Sigmoid colon (tissue), 4 donors: ENCODE measurements at regions not wholly inside any gene's neighbourhood (a gene's known extent, or its start where the extent isn't known, plus 50 kb on each side); places are given as distances from the start of the nearest gene placed in this dataset.

Experiments
- EP300 ChIP-seq, 4 donors: sonication (generic); formaldehyde crosslinking; IDR thresholded peaks; one replicate each; pipeline ENCODE4 v1.6.1; 2017; ENCODE audit warnings: antibody characterized with exemption in 4 of 4
- TF ChIP-seq, protein P1 (sequence below), 4 experiments: fragments of 450-650 bp in 3 of 4; fragments of 200-600 bp in 1 of 4; IDR thresholded peaks; one replicate each; pipeline ENCODE4 v1.5.1; 2016 to 2019; ENCODE audit warnings: antibody characterized with exemption in 4 of 4, mild to moderate bottlenecking in 3 of 4, moderate library complexity in 2 of 4

DNA sequence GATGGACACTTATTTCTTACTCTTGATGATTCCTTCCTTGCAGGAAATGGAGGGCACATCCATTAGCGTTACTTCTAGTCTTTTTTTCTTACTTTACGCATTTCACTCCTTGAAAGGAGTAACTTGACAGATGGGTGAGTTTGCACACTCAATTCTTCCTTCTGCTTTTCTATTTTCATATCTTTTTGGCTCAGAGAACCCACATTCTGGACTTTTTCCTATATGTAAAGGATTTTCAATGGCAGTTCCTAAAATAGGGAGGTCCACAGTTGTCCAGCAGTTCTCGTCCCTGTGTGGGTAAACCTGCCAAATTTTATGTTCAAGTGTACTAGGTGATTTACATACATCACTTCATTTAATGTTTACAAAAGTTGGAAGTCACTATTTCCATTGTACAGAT is 440.0 kb upstream of the KIRREL3 start:
- TF ChIP-seq, protein P1, sequence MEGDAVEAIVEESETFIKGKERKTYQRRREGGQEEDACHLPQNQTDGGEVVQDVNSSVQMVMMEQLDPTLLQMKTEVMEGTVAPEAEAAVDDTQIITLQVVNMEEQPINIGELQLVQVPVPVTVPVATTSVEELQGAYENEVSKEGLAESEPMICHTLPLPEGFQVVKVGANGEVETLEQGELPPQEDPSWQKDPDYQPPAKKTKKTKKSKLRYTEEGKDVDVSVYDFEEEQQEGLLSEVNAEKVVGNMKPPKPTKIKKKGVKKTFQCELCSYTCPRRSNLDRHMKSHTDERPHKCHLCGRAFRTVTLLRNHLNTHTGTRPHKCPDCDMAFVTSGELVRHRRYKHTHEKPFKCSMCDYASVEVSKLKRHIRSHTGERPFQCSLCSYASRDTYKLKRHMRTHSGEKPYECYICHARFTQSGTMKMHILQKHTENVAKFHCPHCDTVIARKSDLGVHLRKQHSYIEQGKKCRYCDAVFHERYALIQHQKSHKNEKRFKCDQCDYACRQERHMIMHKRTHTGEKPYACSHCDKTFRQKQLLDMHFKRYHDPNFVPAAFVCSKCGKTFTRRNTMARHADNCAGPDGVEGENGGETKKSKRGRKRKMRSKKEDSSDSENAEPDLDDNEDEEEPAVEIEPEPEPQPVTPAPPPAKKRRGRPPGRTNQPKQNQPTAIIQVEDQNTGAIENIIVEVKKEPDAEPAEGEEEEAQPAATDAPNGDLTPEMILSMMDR (IDR thresholded peaks at IDR 0.05): no peak
- no peak for TF ChIP-seq EP300 (IDR thresholded peaks at IDR 0.05)
